ENCODE measurements at regions not wholly inside any gene's neighbourhood (a gene's known extent, or its start where the extent isn't known, plus 50 kb on each side); places are given as distances from the start of the nearest gene placed in this dataset.

GRCh38 chr13:69461397-69461796 lies 646.2 kb upstream of the ATXN8OS start:
- no peaks in the 10 kb centered on the region for H3K36me3 Mint-ChIP-seq (ENCODE audit: insufficient read depth, unreplicated experiment)
- no peak overlapping the region for H3K4me3 Mint-ChIP-seq (ENCODE audit: unreplicated experiment)
- H3K27ac Mint-ChIP-seq (ENCODE audit: unreplicated experiment), result no peak overlapping the region
- Histone ChIP-seq H3K27me3 (replicated peaks; ENCODE audit: control insufficient read depth, insufficient read depth, low read length) (no peaks in the 10 kb centered on the region), H3K4me3 (ENCODE audit: low read depth, low read length) (no peak overlapping the region), H3K36me3 (ENCODE audit: control insufficient read depth, insufficient read depth, low read length) (no peaks in the 10 kb centered on the region), H3K4me1 (no peaks in the 10 kb centered on the region), H3K9me3 (no peaks in the 10 kb centered on the region)
- POLR2A ChIA-PET, result no interaction called here
- no TSS peak for BruUV-seq (replicated peaks)
- DNase-seq, result no peak
- intact Hi-C loops (cut with micrococcal nuclease; ENCODE audit: unreplicated experiment), result no loop called here
- H3K27me3 Mint-ChIP-seq (ENCODE audit: insufficient read depth, unreplicated experiment), result peaks cover 3% of the 10 kb centered on the region
- H3K4me1 Mint-ChIP-seq (ENCODE audit: low read depth, unreplicated experiment), result no peaks in the 10 kb centered on the region
- no peak for TF ChIP-seq CTCF (IDR thresholded peaks at IDR 0.05; ENCODE audit: insufficient read depth in 1 of 2, low read depth in 1 of 2, low read length in 1 of 2, severe bottlenecking in 1 of 2, unreplicated experiment in 1 of 2)
- H3K9me3 Mint-ChIP-seq (ENCODE audit: unreplicated experiment), result no peaks in the 10 kb centered on the region
- CTCF ChIA-PET, result no interaction called here

- no peak for TF ChIP-seq CTCF (IDR thresholded peaks at IDR 0.05; ENCODE audit: insufficient read depth in 1 of 2, low read depth in 1 of 2, low read length in 1 of 2, severe bottlenecking in 1 of 2, unreplicated experiment in 1 of 2)
- no TSS peak for BruUV-seq (replicated peaks)
- Mint-ChIP-seq H3K4me3 (ENCODE audit: unreplicated experiment) (no peak overlapping the region), H3K36me3 (ENCODE audit: insufficient read depth, unreplicated experiment) (no peaks in the 10 kb centered on the region), H3K27me3 (ENCODE audit: insufficient read depth, unreplicated experiment) (peaks cover 3% of the 10 kb centered on the region), H3K27ac (ENCODE audit: unreplicated experiment) (no peak overlapping the region), H3K9me3 (ENCODE audit: unreplicated experiment) (no peaks in the 10 kb centered on the region), H3K4me1 (ENCODE audit: low read depth, unreplicated experiment) (no peaks in the 10 kb centered on the region)
- Histone ChIP-seq H3K36me3 (ENCODE audit: control insufficient read depth, insufficient read depth, low read length) (no peaks in the 10 kb centered on the region), H3K27me3 (replicated peaks; ENCODE audit: control insufficient read depth, insufficient read depth, low read length) (no peaks in the 10 kb centered on the region), H3K9me3 (no peaks in the 10 kb centered on the region), H3K4me1 (no peaks in the 10 kb centered on the region), H3K4me3 (ENCODE audit: low read depth, low read length) (no peak overlapping the region)
- intact Hi-C loops (cut with micrococcal nuclease; ENCODE audit: unreplicated experiment), result no loop called here
- ChIA-PET CTCF (no interaction called here), POLR2A (no interaction called here)
- no peak for DNase-seq
Measured at GRCh38 chr13:69459346-69459745, 648.3 kb upstream of the ATXN8OS start.

GRCh38 chr13:69458013-69458412 lies 649.6 kb upstream of the ATXN8OS start:
- BruUV-seq (replicated peaks), result no TSS peak
- Histone ChIP-seq H3K4me1 (no peaks in the 10 kb centered on the region), H3K27me3 (replicated peaks; ENCODE audit: control insufficient read depth, insufficient read depth, low read length) (no peaks in the 10 kb centered on the region), H3K4me3 (ENCODE audit: low read depth, low read length) (no peak overlapping the region), H3K9me3 (no peaks in the 10 kb centered on the region), H3K36me3 (ENCODE audit: control insufficient read depth, insufficient read depth, low read length) (no peaks in the 10 kb centered on the region)
- Mint-ChIP-seq H3K36me3 (ENCODE audit: insufficient read depth, unreplicated experiment) (no peaks in the 10 kb centered on the region), H3K27ac (ENCODE audit: unreplicated experiment) (no peak overlapping the region), H3K4me1 (ENCODE audit: low read depth, unreplicated experiment) (no peaks in the 10 kb centered on the region), H3K9me3 (ENCODE audit: unreplicated experiment) (no peaks in the 10 kb centered on the region), H3K27me3 (ENCODE audit: insufficient read depth, unreplicated experiment) (peaks cover 3% of the 10 kb centered on the region), H3K4me3 (ENCODE audit: unreplicated experiment) (no peak overlapping the region)
- DNase-seq, result no peak
- ChIA-PET POLR2A (no interaction called here), CTCF (no interaction called here)
- intact Hi-C loops (cut with micrococcal nuclease; ENCODE audit: unreplicated experiment), result no loop called here
- TF ChIP-seq CTCF (IDR thresholded peaks at IDR 0.05; ENCODE audit: insufficient read depth in 1 of 2, low read depth in 1 of 2, low read length in 1 of 2, severe bottlenecking in 1 of 2, unreplicated experiment in 1 of 2), result no peak

All from Caco-2 (cell line).